GM21447 (cell line): ENCODE measurements at regions not wholly inside any gene's neighbourhood (a gene's known extent, or its start where the extent isn't known, plus 50 kb on each side); places are given as distances from the start of the nearest gene placed in this dataset.

ENCODE experiments used
- ATAC-seq: cut with Tn5 transposase; IDR thresholded peaks from one replicate; pipeline ENCODE4 v1.9.1; 2021; ENCODE audit not compliant: unreplicated experiment

DNA sequence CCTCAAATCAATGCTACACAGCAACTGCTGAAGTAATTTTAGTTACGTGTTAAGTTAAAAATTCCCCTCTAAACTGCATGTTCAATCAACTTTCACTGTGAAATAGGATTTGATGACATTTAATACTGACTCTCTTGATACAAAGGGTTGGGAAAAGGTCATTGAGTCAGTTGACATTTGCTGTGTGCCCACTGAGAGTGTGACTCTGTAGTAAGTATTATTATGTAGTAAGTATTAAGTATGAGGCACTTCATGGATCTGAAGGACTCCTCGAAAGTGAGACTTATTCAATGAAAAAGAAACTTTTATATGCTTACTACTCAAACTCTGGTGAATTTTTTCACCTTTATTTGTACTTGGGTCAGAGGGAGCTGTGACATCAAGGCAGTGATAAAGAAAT lies 83.1 kb upstream of the S1PR1 start:
- ATAC-seq, result no peak

DNA sequence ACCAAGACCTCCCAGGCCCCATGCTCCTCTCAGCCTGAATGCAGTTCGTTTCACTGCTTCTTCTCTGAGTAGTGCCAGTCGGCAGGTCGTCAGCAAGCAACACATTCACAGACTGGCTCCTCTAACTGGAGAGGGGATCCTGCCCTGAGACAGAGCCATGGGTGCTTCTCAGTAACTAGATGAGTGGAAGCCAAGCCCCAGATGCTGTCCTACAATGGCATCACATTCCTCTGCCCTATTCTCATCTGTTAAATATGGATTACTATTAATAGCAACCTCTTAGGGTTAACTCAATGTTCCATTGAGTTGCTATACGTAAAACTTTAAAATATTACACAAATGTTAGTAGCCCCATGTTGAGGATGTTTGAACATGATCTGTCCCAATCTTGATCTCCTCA lies 84.2 kb upstream of the S1PR1 start:
- no peak for ATAC-seq

- ATAC-seq, result no peak
These were observed 85.5 kb upstream of the S1PR1 start for GRCh38 chr1:101151286-101151685.

GRCh38 chr1:101150670-101151069 lies 86.1 kb upstream of the S1PR1 start:
- ATAC-seq, result no peak

- no peak for ATAC-seq
These were observed 86.6 kb upstream of the S1PR1 start for GRCh38 chr1:101150266-101150665.

- no peak for ATAC-seq
These were observed 87.8 kb upstream of the S1PR1 start for GRCh38 chr1:101148980-101149379.

DNA sequence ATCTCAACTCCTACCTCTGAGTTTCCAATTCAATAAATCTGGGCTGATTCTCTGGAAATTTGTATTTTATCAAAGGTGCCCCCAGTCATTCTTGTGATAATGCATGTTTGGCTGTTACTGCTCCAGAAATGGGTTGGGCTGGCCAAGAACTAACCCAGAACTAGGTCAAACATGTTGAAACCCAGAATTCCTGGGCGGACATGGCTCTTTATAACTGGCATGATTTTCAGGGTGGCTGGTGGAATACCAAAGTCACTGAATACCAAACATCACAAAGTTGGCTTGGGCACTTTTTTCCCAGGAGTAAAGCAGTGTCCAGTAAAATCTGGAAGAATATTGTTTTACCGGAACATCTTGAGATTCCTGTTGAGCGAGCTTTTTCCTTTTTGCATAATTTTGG lies 89.4 kb upstream of the S1PR1 start:
- no peak for ATAC-seq

DNA sequence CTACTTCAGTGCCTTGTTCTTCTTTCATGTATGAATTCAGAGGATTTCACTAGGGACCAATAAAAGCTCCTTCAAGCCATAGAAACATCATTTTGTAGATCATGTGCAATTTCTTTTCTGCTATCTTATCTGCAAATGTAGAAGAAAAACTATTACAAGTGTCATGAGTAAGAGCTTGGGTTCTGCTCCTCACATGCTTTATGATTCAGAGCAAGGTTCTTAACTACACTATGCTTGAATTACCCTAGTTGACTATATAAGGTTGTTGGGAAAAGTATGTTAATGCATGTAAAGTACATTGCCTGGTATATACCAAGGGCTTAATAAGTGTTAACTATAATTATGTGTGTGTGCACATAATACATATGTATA lies 91.4 kb upstream of the S1PR1 start:
- ATAC-seq, result no peak

GRCh38 chr1:101144671-101145448 lies 92.0 kb upstream of the S1PR1 start:
- ATAC-seq, result no peak

DNA sequence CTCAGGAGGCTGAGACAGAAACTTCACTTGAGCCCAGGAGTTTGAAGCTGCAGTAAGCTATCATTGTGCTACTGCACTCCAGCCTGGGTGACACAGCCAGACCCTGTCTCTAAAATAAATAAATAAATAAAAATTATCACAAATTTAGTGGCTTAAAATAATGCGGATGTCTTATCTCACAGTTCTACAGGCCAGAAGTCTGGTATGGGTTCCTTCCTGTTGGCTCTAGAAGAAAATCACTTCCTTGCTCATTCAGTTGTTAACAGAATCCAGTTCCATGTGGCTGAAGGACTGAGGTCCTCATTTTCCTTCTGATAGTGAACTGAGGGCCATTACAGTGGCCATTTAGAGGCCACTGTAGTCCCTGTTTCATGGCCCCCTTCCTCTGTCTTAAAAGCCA lies 94.6 kb upstream of the S1PR1 start:
- no peak for ATAC-seq

DNA sequence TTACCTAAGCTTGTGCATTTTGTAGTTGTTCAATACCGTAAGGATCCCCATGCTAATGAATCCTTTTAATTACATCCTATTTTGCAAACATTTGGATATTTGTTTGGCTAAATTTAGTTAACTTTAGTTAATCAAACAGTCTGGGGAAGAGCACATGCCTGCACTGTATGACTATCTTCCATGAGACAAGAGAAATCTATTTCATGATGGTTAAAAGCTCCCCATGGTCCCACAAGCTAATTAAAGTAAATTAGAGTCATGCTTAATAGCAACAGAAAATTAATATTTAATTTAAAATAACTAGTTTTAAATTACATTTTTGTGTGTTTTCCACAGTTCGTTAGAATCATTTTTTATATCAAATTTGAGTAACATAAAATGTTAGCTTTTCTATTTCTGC lies 95.4 kb upstream of the S1PR1 start:
- no peak for ATAC-seq

- ATAC-seq, result no peak
These were observed 96.7 kb upstream of the S1PR1 start for GRCh38 chr1:101139821-101140718.

DNA sequence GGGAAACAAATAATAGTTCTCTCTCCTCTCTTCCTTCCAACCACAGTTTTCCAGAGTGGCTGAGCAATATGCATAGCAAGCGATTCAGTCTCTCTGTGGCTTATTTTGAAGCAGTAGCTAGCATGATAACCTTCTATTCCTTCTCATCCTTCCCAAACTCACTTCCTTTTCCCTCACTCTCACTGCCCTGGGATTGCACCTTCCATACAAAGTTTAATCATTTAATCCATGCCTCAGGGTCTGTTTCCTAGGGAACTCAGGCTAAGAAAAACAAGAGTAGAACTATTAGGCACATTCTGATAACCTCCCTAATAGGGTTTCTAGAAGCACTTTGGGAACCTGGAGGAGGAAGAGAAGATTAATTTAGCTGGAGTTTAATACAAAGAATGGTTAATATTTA lies 97.7 kb upstream of the S1PR1 start:
- ATAC-seq, result no peak

- peak; percentile 39 for ATAC-seq
These were observed 99.4 kb upstream of the S1PR1 start for GRCh38 chr1:101137144-101138126.

- peak; percentile 71 for ATAC-seq
These were observed 100.1 kb upstream of the S1PR1 start for GRCh38 chr1:101136739-101137138.

GRCh38 chr1:101136271-101136670 lies 100.5 kb upstream of the S1PR1 start:
- peak; percentile 7 for ATAC-seq

DNA sequence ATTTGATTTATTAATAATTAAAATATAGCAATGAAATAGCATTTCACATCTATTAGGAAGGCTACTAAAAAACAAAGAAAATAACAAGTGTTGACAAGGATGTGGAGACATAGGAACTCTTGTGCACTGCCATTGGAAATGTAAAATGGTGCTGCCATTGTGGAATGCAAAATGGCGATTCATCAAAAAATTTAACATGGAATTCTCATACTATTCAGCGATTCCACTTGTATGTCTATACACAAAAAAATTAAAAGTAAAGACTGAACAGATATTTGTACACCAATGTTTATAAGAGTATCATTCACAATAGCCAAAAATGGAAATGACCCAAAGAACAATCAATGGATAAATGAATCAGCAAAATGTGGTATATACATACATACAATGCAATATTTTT lies 101.3 kb upstream of the S1PR1 start:
- no peak for ATAC-seq

DNA sequence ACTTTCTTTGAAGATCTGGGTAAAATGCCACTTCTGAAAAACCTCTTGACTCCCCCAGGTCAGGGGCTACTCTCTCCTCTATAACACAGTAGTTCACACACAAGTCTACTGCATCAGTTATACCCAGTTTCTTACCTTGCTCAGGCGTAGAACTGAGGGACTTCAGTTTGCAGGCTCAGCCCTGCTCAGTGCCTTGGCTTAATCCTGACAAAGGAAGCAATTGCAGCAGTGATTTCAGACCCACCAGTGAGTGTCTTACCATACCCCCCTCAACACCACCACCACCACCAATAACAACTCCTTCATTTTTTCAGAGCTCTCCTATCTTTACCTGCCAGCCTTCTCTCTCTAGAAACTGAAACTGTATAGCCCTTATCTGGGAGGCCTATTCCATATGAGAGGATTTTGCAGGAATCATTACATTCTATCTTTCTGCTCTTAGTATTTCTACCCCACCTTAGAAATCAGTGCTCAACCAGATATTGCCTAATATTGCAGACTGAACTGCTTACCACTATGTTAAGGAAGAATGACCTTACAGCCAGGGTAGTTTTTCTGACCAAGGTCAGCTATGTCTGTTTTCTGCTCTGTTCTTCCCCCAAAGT lies 105.5 kb upstream of the S1PR1 start:
- ATAC-seq, result no peak

- no peak for ATAC-seq
These were observed 105.1 kb upstream of the DPH5 start for GRCh38 chr1:101130673-101131072.

DNA sequence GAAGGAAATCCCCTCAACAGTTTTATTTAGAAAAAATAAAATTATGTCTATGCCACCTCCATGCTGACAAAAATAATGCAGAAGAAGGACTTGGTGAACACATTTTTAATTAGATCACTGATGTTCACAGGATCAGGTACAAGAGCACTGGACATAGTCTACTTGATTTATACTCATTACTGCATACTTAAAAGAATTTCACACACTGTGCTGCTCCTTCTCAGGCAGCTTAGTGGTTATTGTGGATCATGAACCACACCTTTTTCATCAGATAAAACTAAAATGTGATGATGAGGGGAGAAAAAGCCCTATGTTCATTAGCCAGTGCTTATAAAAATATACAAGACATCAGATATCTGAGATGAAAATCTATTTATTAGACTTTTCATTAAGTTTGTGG lies 103.3 kb upstream of the DPH5 start:
- no peak for ATAC-seq
